ENCODE measurements at regions not wholly inside any gene's neighbourhood (a gene's known extent, or its start where the extent isn't known, plus 50 kb on each side); places are given as distances from the start of the nearest gene placed in this dataset.

- TF ChIP-seq, protein P1, sequence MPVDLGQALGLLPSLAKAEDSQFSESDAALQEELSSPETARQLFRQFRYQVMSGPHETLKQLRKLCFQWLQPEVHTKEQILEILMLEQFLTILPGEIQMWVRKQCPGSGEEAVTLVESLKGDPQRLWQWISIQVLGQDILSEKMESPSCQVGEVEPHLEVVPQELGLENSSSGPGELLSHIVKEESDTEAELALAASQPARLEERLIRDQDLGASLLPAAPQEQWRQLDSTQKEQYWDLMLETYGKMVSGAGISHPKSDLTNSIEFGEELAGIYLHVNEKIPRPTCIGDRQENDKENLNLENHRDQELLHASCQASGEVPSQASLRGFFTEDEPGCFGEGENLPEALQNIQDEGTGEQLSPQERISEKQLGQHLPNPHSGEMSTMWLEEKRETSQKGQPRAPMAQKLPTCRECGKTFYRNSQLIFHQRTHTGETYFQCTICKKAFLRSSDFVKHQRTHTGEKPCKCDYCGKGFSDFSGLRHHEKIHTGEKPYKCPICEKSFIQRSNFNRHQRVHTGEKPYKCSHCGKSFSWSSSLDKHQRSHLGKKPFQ (CRISPR knock-in tag; IDR thresholded peaks at IDR 0.05; ENCODE audit: insufficient replicate concordance), result no peak
- TF ChIP-seq ZNF503 (CRISPR knock-in tag; IDR thresholded peaks at IDR 0.05), result no peak
- no peak for TF ChIP-seq ZNF549 (CRISPR knock-in tag; IDR thresholded peaks at IDR 0.05)
- TF ChIP-seq SNAI1 (CRISPR knock-in tag; IDR thresholded peaks at IDR 0.05; ENCODE audit: borderline replicate concordance), result no peak
- TF ChIP-seq NFE2 (CRISPR knock-in tag; IDR thresholded peaks at IDR 0.05), result no peak
- TF ChIP-seq ZXDC (CRISPR knock-in tag; IDR thresholded peaks at IDR 0.05), result no peak
- TF ChIP-seq ZFP36L2 (CRISPR knock-in tag; IDR thresholded peaks at IDR 0.05), result no peak
- no peak for TF ChIP-seq ZBTB42 (CRISPR knock-in tag; IDR thresholded peaks at IDR 0.05)
- TF ChIP-seq ZNF772 (CRISPR knock-in tag; IDR thresholded peaks at IDR 0.05), result no peak
- no peak for TF ChIP-seq GMEB2 (CRISPR knock-in tag; IDR thresholded peaks at IDR 0.05; ENCODE audit: low read depth)
- no peak for TF ChIP-seq RBAK (CRISPR knock-in tag; IDR thresholded peaks at IDR 0.05)
- TF ChIP-seq ZNF430 (CRISPR knock-in tag; IDR thresholded peaks at IDR 0.05), result no peak
- no peak for TF ChIP-seq FOSL2 (CRISPR knock-in tag; IDR thresholded peaks at IDR 0.05)
Observed at GRCh38 chr6:105879146-105879545, 207.0 kb upstream of the PRDM1 start (continued).
